HUES64 (cell line): ENCODE measurements at regions not wholly inside any gene's neighbourhood (a gene's known extent, or its start where the extent isn't known, plus 50 kb on each side); places are given as distances from the start of the nearest gene placed in this dataset.

Source experiments
- H3K27ac ChIP-seq: 2 replicates; pipeline ENCODE4 v1.7.0; 2013; ENCODE audit warnings: low read depth, low read length, inconsistent platforms
- H3K27me3 ChIP-seq: 2 replicates; pipeline ENCODE4 v1.6.1; 2013; ENCODE audit warnings: mild to moderate bottlenecking, low read length; ENCODE audit not compliant: insufficient read depth
- H3K36me3 ChIP-seq: 2 replicates; pipeline ENCODE4 v1.6.1; 2013; ENCODE audit warnings: mild to moderate bottlenecking, low read length; ENCODE audit not compliant: insufficient read depth
- H3K4me1 ChIP-seq: 2 replicates; pipeline ENCODE4 v1.6.1; 2013; ENCODE audit warnings: mild to moderate bottlenecking, low read length, moderate library complexity; ENCODE audit not compliant: insufficient read depth
- H3K4me3 ChIP-seq: 2 replicates; pipeline ENCODE4 v1.5.1; 2013; ENCODE audit warnings: mild to moderate bottlenecking, low read length, moderate library complexity
- H3K9ac ChIP-seq: 2 replicates; pipeline ENCODE4 v1.6.1; 2013; ENCODE audit warnings: mild to moderate bottlenecking, low read depth, low read length
- H3K9me3 ChIP-seq: 2 replicates; pipeline ENCODE4 v1.6.1; 2013; ENCODE audit warnings: low read depth, low read length; ENCODE audit not compliant: insufficient read depth
- WGBS: fragments of 150-250, 120-280 bp; methylation state at CpG from one replicate; pipeline ENCODE4 v1.1.7; 2013; ENCODE audit warnings: missing lambda C conversion rate; 5-methylcytosine and 5-hydroxymethylcytosine counted together

DNA sequence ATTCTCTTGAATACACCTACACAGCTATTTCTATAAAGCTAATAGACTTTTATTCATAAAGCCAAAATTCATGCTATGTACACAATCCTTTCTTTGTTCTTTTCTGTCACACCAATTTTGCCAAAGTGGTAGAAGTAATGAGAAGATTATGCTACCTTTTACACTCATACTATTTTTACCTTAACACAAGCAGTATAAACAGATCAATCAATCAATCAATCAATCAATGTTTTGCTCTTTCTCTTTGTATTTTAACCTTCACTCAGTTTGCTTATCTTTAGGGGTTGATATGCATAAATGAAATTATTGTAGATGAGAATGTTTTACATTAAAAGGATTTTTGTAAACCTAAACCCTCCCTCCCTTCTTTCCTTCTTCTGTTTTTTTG lies 878.6 kb downstream of the RAPGEF2 start:
- Histone ChIP-seq H3K4me3 (no peak overlapping the region), H3K4me1 (peaks cover 20% of the 10 kb centered on the region), H3K27me3 (no peaks in the 10 kb centered on the region), H3K9me3 (no peaks in the 10 kb centered on the region), H3K36me3 (no peaks in the 10 kb centered on the region), H3K27ac (no peak overlapping the region), H3K9ac (no peak overlapping the region)

DNA sequence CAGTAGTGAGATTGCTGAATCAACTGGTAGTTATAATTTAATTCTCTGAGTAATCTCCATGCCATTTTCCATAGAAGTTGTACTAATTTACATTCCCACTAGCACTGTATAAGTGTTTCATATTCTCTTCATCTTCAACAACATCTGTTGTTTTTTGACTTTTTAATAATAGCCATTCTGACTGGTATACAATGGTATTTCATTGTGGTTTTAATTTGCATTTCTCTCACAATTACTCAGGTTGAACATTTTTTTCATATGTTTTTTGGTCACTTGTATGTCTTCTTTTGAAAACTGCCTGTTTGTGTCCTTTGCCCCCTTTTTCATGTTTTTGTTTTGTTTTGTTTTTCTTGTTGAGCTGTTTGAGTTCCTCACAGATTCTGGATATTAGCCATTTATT lies 880.2 kb downstream of the RAPGEF2 start:
- no peak overlapping the region for H3K27ac ChIP-seq
- H3K4me1 ChIP-seq, result peaks cover 15% of the 10 kb centered on the region; the same call in 1 of the 2 replicates
- no peaks in the 10 kb centered on the region for H3K9me3 ChIP-seq
- no peak overlapping the region for H3K4me3 ChIP-seq
- no peaks in the 10 kb centered on the region for H3K36me3 ChIP-seq
- H3K9ac ChIP-seq, result no peak overlapping the region
- no peaks in the 10 kb centered on the region for H3K27me3 ChIP-seq

DNA sequence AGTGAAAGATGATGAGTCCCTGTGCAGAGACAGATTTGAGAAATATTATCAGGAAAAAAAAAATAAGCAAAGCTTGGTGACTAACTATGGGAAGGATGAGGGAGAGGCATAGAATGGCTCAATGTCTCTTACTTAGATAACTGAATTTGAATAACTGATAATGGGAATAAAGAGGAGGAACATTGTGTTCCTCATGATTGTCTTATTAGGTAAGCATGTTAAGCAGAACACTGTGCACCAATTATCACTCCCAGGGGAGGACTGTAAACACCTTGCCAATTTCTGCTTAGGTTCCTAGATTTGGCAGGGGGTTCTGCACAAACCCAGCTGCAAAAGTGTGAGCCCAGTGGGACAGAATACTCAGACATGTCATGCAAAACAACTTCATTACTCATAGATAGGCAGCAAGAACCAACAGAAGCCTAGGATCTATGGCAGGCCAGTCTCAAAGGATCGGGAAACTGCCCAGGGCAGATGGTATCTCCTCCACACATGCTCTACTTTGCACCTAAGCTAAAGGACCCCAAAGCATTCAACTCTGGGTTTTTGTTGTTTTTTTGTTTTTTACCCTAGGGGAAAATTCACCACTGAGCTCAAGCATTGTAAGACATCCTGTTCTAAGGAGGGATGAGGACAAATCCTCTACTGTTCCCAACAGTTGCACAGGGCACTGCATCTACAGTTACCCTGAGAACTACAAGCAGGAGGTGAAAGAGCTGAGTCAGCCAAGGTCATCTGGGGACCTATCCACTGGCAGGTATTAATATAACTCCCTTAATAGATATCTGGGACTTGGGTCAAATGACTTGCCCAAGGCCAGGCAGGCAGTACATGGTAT lies 907.0 kb downstream of the RAPGEF2 start:
- Histone ChIP-seq H3K36me3 (no peaks in the 10 kb centered on the region), H3K4me3 (no peak overlapping the region), H3K27ac (no peak overlapping the region), H3K4me1 (no peaks in the 10 kb centered on the region), H3K9me3 (no peaks in the 10 kb centered on the region), H3K27me3 (no peaks in the 10 kb centered on the region), H3K9ac (no peak overlapping the region)
- WGBS, result 92% methylated on average over 1 of the region's 1 CpG

DNA sequence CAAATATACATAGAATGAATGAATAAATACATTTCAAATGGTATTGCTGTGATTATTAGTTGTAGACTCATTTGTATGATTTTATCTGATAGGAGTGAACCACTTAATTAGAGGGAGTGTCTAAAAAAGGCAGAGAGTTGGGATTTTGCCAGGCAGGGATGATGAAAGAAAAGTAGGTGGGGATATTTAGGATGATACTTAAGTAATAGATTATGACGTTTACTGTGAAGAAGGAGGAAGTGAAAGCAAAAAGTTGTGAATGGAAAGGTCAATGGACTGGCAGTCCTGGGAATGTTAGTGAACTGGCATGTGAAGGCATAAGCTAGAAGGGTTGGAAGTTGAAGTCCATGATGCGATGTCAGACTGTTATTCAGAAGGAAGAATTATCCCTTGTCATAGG lies 917.1 kb downstream of the RAPGEF2 start:
- Histone ChIP-seq H3K9ac (no peak overlapping the region), H3K4me3 (no peak overlapping the region), H3K36me3 (no peaks in the 10 kb centered on the region), H3K4me1 (peaks cover 4% of the 10 kb centered on the region), H3K9me3 (no peaks in the 10 kb centered on the region), H3K27ac (no peak overlapping the region), H3K27me3 (no peaks in the 10 kb centered on the region)
- 94% methylated on average over 2 of the region's 2 CpGs for WGBS

DNA sequence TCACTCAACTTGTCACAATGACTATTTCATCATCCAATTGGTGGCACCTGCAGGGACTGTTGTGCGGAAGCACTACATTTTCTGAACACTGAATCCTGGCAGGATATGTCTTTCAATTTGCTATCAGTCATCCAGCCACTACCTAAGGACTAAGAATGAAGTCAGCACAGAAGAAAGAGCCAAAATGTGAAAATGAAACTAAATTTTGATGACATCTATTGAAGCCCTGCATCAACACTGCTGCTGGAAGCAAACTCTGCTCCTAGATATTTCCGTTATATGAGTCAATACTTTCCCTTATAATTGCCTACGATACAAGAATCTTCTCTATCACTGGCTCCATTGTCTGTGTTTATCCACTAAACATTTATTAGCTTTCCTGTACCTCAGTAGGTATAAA lies 917.9 kb downstream of the RAPGEF2 start:
- H3K27ac ChIP-seq, result no peak overlapping the region
- WGBS, result 95% methylated on average over 3 of the region's 3 CpGs

DNA sequence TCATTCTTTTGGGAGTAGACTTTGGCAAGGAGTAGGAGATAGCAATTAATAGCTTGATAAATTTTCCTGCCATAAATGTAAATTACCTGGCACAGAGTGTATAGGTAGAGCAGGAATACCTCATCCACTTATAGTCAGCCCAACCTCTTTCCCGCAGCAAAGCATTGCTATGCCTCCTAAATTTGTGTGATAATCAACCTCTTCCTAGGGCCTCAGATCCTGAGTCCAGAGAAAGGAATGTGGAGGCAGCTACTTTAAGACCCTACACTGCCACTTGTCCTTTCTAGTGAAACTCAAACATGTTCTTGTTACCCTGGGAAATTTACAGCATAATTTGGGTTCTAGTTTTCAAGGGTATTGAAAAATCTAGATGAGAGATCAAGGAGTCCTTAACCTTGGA lies 919.0 kb downstream of the RAPGEF2 start:
- Histone ChIP-seq H3K4me1 (peaks cover 4% of the 10 kb centered on the region), H3K27me3 (no peaks in the 10 kb centered on the region), H3K4me3 (no peak overlapping the region), H3K36me3 (no peaks in the 10 kb centered on the region), H3K27ac (no peak overlapping the region), H3K9ac (no peak overlapping the region), H3K9me3 (no peaks in the 10 kb centered on the region)
- 92% methylated on average over 1 of the region's 1 CpG for WGBS

More for the DNA sequence above, 917.9 kb downstream of the RAPGEF2 start:
- Histone ChIP-seq H3K9ac (no peak overlapping the region), H3K36me3 (no peaks in the 10 kb centered on the region), H3K9me3 (no peaks in the 10 kb centered on the region), H3K4me3 (no peak overlapping the region), H3K4me1 (peaks cover 4% of the 10 kb centered on the region), H3K27me3 (no peaks in the 10 kb centered on the region)

DNA sequence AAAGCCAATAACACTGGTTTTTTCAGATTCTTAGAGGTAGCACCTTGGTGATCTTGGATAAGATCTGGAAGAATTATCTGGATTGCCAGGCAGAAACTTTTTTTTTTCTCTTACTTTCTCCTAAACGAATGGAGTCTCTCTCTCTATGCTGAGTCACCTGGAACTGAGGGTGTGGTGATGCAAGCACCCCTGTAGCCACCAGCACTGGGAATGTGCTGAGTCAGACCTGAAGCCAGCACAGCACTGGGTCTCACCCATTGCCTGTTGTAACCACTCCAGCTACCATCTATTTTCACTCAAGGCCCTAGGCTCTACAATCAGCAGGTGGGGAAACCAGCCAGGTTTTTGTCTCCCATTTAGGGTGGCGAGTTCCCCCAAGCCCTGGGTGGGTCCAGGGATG lies 923.8 kb downstream of the RAPGEF2 start:
- Histone ChIP-seq H3K9me3 (no peaks in the 10 kb centered on the region), H3K4me3 (no peak overlapping the region)

DNA sequence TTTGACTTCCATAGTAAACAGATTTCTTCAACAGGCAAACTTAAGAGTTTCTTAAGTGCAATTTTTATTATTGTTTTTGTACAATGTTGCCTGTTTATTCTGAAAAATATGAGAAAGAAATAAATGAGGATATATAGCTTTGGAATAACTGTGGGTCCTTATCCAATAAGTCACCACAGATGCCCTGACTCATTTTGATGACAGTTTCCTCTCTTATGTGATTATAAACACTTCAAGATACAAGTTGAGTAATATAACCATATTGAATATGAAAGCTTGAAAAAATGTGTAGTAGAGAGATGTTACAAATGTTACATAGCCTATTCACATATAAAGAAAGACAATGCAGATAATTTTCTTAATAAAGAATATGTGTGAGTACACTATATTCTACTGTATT lies 931.6 kb downstream of the RAPGEF2 start:
- Histone ChIP-seq H3K9ac (no peak overlapping the region), H3K4me1 (no peaks in the 10 kb centered on the region), H3K27me3 (no peaks in the 10 kb centered on the region), H3K9me3 (no peaks in the 10 kb centered on the region), H3K4me3 (no peak overlapping the region), H3K27ac (no peak overlapping the region), H3K36me3 (no peaks in the 10 kb centered on the region)

More for the DNA sequence above, 923.8 kb downstream of the RAPGEF2 start:
- Histone ChIP-seq H3K9ac (no peak overlapping the region), H3K36me3 (no peaks in the 10 kb centered on the region), H3K27me3 (no peaks in the 10 kb centered on the region), H3K4me1 (peaks cover 4% of the 10 kb centered on the region), H3K27ac (no peak overlapping the region)
- 84% methylated on average over 2 of the region's 2 CpGs for WGBS

DNA sequence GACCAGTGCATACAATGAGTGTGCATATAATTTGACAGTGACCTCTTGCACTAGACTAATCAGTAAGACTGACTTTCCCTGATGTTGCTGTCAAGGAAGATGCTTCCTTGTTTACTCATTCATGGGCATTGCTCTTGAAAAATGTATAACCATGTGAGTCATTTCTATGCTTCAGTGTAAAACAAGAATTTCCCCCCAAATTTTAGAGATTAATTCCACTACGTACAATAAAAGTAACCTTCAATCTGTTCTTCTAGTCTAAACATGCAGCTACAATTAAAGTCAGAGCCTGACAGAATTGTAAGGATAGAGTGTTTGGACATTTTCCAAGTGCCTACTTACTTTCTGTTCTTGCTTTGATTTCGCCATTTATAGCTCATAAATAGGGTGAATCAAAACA lies 935.7 kb downstream of the RAPGEF2 start:
- Histone ChIP-seq H3K9me3 (no peaks in the 10 kb centered on the region), H3K27ac (no peak overlapping the region), H3K4me1 (no peaks in the 10 kb centered on the region), H3K27me3 (no peaks in the 10 kb centered on the region), H3K36me3 (no peaks in the 10 kb centered on the region), H3K9ac (no peak overlapping the region), H3K4me3 (no peak overlapping the region)
- WGBS, result 100% methylated on average over 2 of the region's 2 CpGs

DNA sequence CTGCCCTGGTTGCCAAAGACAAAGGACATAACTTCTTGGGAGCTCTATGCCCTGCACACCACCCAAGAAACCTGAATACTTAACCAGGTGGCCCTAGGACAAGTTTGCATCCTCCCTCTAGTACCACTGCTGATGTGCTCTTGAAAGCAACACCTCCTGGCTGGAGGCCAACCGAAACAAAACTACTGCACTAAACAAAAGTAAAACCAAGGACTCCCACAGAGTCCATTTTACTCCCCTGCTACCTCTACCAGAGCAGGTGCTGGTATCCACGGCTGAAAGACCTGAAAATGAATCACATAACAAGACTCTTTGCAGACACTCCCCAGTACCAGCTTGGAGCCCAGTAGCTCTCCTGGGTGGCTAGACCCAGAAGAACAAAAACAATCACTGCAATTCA lies 941.8 kb downstream of the RAPGEF2 start:
- H3K9me3 ChIP-seq, result no peaks in the 10 kb centered on the region
- no peak overlapping the region for H3K4me3 ChIP-seq
- H3K4me1 ChIP-seq, result no peaks in the 10 kb centered on the region
- no peaks in the 10 kb centered on the region for H3K36me3 ChIP-seq
- WGBS, result 91% methylated on average over 2 of the region's 2 CpGs
- H3K27me3 ChIP-seq, result no peaks in the 10 kb centered on the region
- no peak overlapping the region for H3K27ac ChIP-seq
- no peak overlapping the region for H3K9ac ChIP-seq

DNA sequence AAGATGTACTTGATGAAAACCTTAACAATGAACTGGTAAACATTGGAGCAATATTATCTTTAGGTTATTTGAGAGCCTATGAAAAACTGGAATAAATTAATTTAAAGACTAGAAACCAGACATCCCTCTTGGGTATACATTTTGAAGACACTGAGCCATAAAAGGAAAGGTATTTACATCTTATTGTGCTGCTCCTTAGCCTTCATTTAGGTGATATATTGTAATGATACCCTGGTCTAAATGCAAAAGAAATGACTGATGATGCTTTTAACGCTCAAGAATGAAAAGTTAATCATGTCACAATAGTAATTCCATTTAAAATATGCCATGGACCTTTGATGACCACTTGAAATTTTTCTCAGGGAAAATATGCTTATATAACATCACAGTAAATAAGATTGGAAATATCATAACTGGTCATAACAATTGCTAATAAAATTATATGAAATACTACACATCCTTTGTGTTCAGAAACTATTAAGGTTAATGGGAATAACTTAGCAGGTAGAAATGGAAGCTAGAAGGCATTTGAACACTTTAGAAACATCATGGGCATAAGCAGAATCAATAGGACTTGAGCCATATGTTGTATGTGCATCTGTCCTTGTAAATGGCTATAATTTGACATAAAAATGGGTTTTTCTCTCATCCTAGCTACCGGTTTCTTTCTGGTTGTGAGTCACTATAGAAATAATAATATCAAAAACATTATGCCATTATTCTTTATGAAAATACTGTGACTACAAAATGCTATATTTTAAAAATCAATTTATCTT lies 979.7 kb downstream of the RAPGEF2 start:
- no peaks in the 10 kb centered on the region for H3K4me1 ChIP-seq
- no peak overlapping the region for H3K4me3 ChIP-seq
- H3K9ac ChIP-seq, result no peak overlapping the region
- H3K9me3 ChIP-seq, result 0 out of 2 replicates have a peak, but pooled peaks cover 2% of the 10 kb centered on the region
- no peaks in the 10 kb centered on the region for H3K36me3 ChIP-seq
- 100% methylated on average over 1 of the region's 2 CpGs for WGBS
- no peak overlapping the region for H3K27ac ChIP-seq
- no peaks in the 10 kb centered on the region for H3K27me3 ChIP-seq
